ENCODE measurements at regions not wholly inside any gene's neighbourhood (a gene's known extent, or its start where the extent isn't known, plus 50 kb on each side); places are given as distances from the start of the nearest gene placed in this dataset.

DNA sequence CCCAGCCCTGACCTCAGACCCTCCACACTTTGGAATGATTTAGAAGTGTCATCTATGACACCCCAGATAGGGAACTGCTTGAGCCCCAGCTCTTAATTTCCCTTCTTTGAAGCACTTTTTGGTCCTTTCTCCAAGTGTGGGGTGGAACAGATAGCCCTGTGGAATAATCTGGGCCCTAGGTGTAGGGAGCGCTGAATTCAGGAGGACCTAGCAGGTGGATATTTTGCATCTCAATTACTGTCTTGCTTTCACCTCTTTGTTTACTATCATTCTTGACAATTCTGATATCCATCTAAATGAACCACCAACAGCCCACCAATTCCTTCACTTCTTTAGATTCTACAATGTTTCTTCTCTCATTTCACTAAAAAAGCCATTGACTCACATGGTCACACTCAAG, 850.4 kb downstream of the KCNJ2 start:
- DNase-seq (ENCODE audit: low spot score) = no peak
- TF ChIP-seq POLR2AphosphoS5 (IDR thresholded peaks at IDR 0.05) (no peak), POLR2A (IDR thresholded peaks at IDR 0.05) (no peak)
- TF ChIP-seq, protein P1, sequence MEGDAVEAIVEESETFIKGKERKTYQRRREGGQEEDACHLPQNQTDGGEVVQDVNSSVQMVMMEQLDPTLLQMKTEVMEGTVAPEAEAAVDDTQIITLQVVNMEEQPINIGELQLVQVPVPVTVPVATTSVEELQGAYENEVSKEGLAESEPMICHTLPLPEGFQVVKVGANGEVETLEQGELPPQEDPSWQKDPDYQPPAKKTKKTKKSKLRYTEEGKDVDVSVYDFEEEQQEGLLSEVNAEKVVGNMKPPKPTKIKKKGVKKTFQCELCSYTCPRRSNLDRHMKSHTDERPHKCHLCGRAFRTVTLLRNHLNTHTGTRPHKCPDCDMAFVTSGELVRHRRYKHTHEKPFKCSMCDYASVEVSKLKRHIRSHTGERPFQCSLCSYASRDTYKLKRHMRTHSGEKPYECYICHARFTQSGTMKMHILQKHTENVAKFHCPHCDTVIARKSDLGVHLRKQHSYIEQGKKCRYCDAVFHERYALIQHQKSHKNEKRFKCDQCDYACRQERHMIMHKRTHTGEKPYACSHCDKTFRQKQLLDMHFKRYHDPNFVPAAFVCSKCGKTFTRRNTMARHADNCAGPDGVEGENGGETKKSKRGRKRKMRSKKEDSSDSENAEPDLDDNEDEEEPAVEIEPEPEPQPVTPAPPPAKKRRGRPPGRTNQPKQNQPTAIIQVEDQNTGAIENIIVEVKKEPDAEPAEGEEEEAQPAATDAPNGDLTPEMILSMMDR (IDR thresholded peaks at IDR 0.05) = no peak
- no peaks in the 10 kb centered on the region for H3K4me1 ChIP-seq (replicated peaks)
- no peak overlapping the region for H3K4me3 ChIP-seq
- H3K27me3 ChIP-seq (replicated peaks; ENCODE audit: insufficient read depth) = no peaks in the 10 kb centered on the region
- no peaks in the 10 kb centered on the region for H3K9me3 ChIP-seq
- no peak overlapping the region for H3K27ac ChIP-seq
- intact Hi-C loops (cut with DNase I) = no loop called here
- no peaks in the 10 kb centered on the region for H3K36me3 ChIP-seq
- 100% methylated on average over 1 of the region's 1 CpG for WGBS

DNA sequence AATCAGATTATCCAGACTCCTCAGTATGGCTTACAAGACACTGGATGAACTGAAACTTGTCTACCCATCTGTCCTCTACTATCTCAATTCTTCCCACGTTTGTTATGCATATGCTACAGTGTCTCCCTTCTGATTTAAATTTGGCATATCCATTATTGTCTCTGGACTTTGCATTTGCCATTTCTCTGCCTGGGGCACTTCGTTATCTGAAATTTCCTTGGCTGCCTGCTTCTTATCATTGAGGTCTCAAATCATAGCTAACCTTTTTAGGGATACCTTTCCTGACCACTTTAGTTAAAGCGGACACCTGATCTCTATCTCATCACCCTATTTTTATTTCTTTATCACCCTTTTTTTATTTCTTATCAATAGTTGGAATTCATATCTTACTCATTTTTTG, 853.4 kb downstream of the KCNJ2 start:
- Histone ChIP-seq H3K36me3 (no peaks in the 10 kb centered on the region), H3K27me3 (replicated peaks; ENCODE audit: insufficient read depth) (no peaks in the 10 kb centered on the region), H3K9me3 (no peaks in the 10 kb centered on the region), H3K4me1 (replicated peaks) (no peaks in the 10 kb centered on the region), H3K27ac (no peak overlapping the region), H3K4me3 (no peak overlapping the region)
- no peak for TF ChIP-seq POLR2A (IDR thresholded peaks at IDR 0.05)
- WGBS = 82% methylated on average over 3 of the region's 3 CpGs
- DNase-seq (ENCODE audit: low spot score) = no peak
- intact Hi-C loops (cut with DNase I) = no loop called here

DNA sequence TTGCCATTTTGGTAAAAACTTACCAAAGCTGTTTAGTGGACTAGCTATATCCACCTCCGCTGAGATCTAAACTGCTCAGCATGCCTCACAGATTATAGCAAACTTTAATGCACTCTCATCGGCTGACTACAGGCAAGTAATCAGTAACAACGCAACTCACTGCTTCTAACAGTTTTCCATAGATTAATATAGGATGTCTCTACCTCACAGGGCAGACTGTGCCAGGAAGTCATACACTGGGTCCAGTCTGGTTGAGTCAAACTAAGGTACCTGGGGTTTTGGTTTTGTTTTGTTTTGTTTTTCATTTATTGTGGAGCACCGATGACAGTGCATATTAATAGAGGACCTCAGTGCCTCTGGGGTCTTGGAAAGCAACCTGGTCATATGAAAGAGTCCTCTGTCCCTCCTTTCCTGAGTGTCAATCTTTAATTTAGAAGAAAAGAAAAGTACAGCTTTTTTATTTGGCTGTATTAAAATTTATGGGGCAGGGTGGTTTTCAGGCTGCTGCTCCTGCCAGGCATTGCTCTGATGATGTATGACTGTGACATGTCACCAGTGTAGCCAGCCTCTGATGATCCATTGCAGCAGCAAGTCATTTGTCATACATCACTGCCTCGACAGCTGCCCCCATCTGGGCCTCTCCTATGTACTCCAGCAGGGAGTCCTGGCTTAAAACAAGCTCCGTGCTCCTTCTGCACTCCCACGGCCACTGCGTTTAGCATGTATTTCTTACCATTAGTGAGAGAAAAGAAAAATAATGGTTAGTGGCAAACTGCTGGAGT, 854.1 kb downstream of the KCNJ2 start:
- no peak overlapping the region for H3K27ac ChIP-seq
- TF ChIP-seq, protein P1 (IDR thresholded peaks at IDR 0.05) = no peak
- TF ChIP-seq POLR2A (IDR thresholded peaks at IDR 0.05) (no peak), POLR2AphosphoS5 (IDR thresholded peaks at IDR 0.05) (no peak)

DNA sequence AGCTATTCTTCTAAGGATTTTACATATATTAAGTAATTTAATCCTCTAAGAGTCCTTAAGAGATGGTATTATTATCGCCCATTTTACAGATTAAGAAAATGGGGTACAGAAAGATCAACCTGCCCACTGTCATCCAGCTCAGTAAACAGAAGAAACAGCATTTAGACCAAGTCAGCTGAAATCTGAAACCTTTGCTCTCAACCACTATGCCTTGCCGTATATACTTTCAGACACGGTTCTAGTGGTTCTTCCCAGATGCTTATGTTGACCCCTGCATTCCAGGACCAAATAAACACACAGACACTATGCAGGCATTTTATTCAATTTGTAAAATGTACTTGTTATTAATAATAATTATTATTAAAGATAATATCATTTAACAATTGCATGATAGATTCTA, 854.8 kb downstream of the KCNJ2 start:
- no peaks in the 10 kb centered on the region for H3K36me3 ChIP-seq
- no peak overlapping the region for H3K27ac ChIP-seq
- no peaks in the 10 kb centered on the region for H3K9me3 ChIP-seq
- no peak for TF ChIP-seq POLR2A (IDR thresholded peaks at IDR 0.05)
- TF ChIP-seq, protein P1 (IDR thresholded peaks at IDR 0.05) = no peak
- TF ChIP-seq POLR2AphosphoS5 (IDR thresholded peaks at IDR 0.05) = no peak
- no peak for DNase-seq (ENCODE audit: low spot score)
- 63% methylated on average over 3 of the region's 3 CpGs for WGBS
- intact Hi-C loops (cut with DNase I) = no loop called here
- no peaks in the 10 kb centered on the region for H3K4me1 ChIP-seq (replicated peaks)
- no peak overlapping the region for H3K4me3 ChIP-seq
- H3K27me3 ChIP-seq (replicated peaks; ENCODE audit: insufficient read depth) = no peaks in the 10 kb centered on the region

More for the DNA sequence above, 854.1 kb downstream of the KCNJ2 start:
- no peak for DNase-seq (ENCODE audit: low spot score)
- Histone ChIP-seq H3K36me3 (no peaks in the 10 kb centered on the region), H3K27me3 (replicated peaks; ENCODE audit: insufficient read depth) (no peaks in the 10 kb centered on the region), H3K4me3 (no peak overlapping the region), H3K4me1 (replicated peaks) (no peaks in the 10 kb centered on the region), H3K9me3 (no peaks in the 10 kb centered on the region)
- 44% methylated on average over 8 of the region's 8 CpGs for WGBS
- intact Hi-C loops (cut with DNase I) = no loop called here

DNA sequence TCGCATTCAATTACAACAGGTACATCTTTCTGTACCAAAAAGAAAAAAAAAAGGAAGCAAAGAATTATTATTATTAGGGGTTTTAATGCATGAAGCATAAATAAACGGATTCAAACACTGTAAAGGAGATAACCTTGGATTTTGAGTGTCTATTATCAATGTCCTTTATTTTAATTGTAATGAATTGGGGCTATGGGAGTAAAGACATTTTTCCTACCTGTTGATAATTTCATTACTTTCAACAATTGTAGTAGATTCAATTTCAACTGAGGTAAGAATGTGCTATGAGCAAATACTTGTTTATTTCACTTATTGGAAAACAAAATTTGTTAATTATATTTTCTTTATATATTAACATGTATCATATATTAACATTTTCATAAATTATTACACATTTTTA, 855.6 kb downstream of the KCNJ2 start:
- H3K9me3 ChIP-seq = no peaks in the 10 kb centered on the region
- no peaks in the 10 kb centered on the region for H3K27me3 ChIP-seq (replicated peaks; ENCODE audit: insufficient read depth)
- intact Hi-C loops (cut with DNase I) = no loop called here
- H3K27ac ChIP-seq = no peak overlapping the region
- H3K36me3 ChIP-seq = no peaks in the 10 kb centered on the region
- DNase-seq (ENCODE audit: low spot score) = no peak
- TF ChIP-seq, protein P1 (IDR thresholded peaks at IDR 0.05) = no peak
- no peak for TF ChIP-seq POLR2A (IDR thresholded peaks at IDR 0.05)
- no peak for TF ChIP-seq POLR2AphosphoS5 (IDR thresholded peaks at IDR 0.05)
- WGBS = 84% methylated on average over 2 of the region's 2 CpGs
- no peak overlapping the region for H3K4me3 ChIP-seq
- no peaks in the 10 kb centered on the region for H3K4me1 ChIP-seq (replicated peaks)
